ENCODE measurements at regions not wholly inside any gene's neighbourhood (a gene's known extent, or its start where the extent isn't known, plus 50 kb on each side); places are given as distances from the start of the nearest gene placed in this dataset.

GRCh38 chr12:98319716-98320425, 195.5 kb upstream of the TMPO start:
- no peak for TF ChIP-seq CTCF (IDR thresholded peaks at IDR 0.05)
- no peak for TF ChIP-seq POLR2AphosphoS5 (IDR thresholded peaks at IDR 0.05)
- TF ChIP-seq POLR2A (IDR thresholded peaks at IDR 0.05): no peak

Data from breast epithelium (tissue), 3 donors.